WTC11 (cell line): ENCODE measurements at regions not wholly inside any gene's neighbourhood (a gene's known extent, or its start where the extent isn't known, plus 50 kb on each side); places are given as distances from the start of the nearest gene placed in this dataset.
"Not testable (repeated sequence)": the region's sequence is repeated elsewhere in the genome, so short reads cannot be mapped to it uniquely, and the experiment has no call there.

Source experiments
- ATAC-seq: fragments of 200-7000 bp; cut with Tn5 transposase; 2 replicates; pipeline ENCODE4 v1.10.0; 2021; ENCODE audit warnings: mild to moderate bottlenecking, moderate library complexity
- CTCF ChIA-PET: fragments of 300-600 bp; sonication (Branson Sonifier 250); formaldehyde crosslinking; loops from one replicate; lab custom pipeline; 2021; ENCODE audit warnings: antibody characterized with exemption; lab: Charles Lee
- POLR2A ChIA-PET: fragments of 350-600 bp; sonication (Branson Sonifier 250); formaldehyde crosslinking; loops from one replicate; lab custom pipeline; 2021; ENCODE audit warnings: antibody characterized with exemption; lab: Charles Lee
- DNase-seq: peaks from one replicate; pipeline ENCODE4 v3.0.0; 2021; ENCODE audit warnings: low spot score
- H3K27ac Mint-ChIP-seq: 2 replicates; pipeline ENCODE4 v1.8.0; 2021; ENCODE audit warnings: mixed read lengths
- H3K27me3 Mint-ChIP-seq: 2 replicates; pipeline ENCODE4 v1.8.0; 2021; ENCODE audit warnings: low read depth, mild to moderate bottlenecking, moderate library complexity, mixed read lengths
- H3K36me3 Mint-ChIP-seq: 2 replicates; pipeline ENCODE4 v1.8.0; 2021; ENCODE audit warnings: mixed read lengths
- H3K4me1 Mint-ChIP-seq: 2 replicates; pipeline ENCODE4 v1.8.0; 2022; ENCODE audit warnings: mixed read lengths
- H3K4me3 Mint-ChIP-seq: 2 replicates; pipeline ENCODE4 v1.8.0; 2021; ENCODE audit warnings: mild to moderate bottlenecking, moderate library complexity, mixed read lengths
- H3K9me3 Mint-ChIP-seq: 2 replicates; pipeline ENCODE4 v1.8.0; 2021; ENCODE audit warnings: mixed read lengths
- ATF3 ChIP-seq: sonication (generic); formaldehyde crosslinking; conservative IDR thresholded peaks from 2 replicates; pipeline ENCODE4 v1.8.1; 2022; ENCODE audit warnings: mild to moderate bottlenecking, missing genetic modification reagents
- CTCF ChIP-seq: fragments of 200-600 bp; IDR thresholded peaks from 2 replicates; pipeline ENCODE4 v1.8.0; 2022; ENCODE audit warnings: antibody characterized with exemption
- ERG ChIP-seq: fragments of 250-450 bp; sonication (Bioruptor Pico); IDR thresholded peaks from 2 replicates; pipeline ENCODE4 v1.8.0; 2021; ENCODE audit warnings: mild to moderate bottlenecking
- ESRRA ChIP-seq: sonication (generic); formaldehyde crosslinking; IDR thresholded peaks from 2 replicates; pipeline ENCODE4 v1.8.1; 2022; ENCODE audit warnings: mild to moderate bottlenecking, missing genetic modification reagents, borderline replicate concordance
- GRHL2 ChIP-seq: fragments of 250-450 bp; sonication (Bioruptor Pico); IDR thresholded peaks from 2 replicates; pipeline ENCODE4 v1.8.0; 2022; ENCODE audit warnings: mild to moderate bottlenecking, moderate library complexity; ENCODE audit not compliant: insufficient replicate concordance, severe bottlenecking
- GTF2I ChIP-seq: fragments of 250-450 bp; sonication (Bioruptor Pico); conservative IDR thresholded peaks from 2 replicates; pipeline ENCODE4 v1.4.0; 2021; ENCODE audit warnings: mild to moderate bottlenecking
- IRF1 ChIP-seq: sonication (generic); formaldehyde crosslinking; IDR thresholded peaks from 2 replicates; pipeline ENCODE4 v1.8.0; 2023; ENCODE audit warnings: missing genetic modification reagents
- JUN ChIP-seq: sonication (generic); formaldehyde crosslinking; IDR thresholded peaks from 2 replicates; pipeline ENCODE4 v1.8.0; 2023; ENCODE audit warnings: mild to moderate bottlenecking, missing genetic modification reagents
- MXD4 ChIP-seq: fragments of 250-450 bp; sonication (Bioruptor Pico); IDR thresholded peaks from 2 replicates; pipeline ENCODE4 v1.8.0; 2021; ENCODE audit warnings: mild to moderate bottlenecking, moderate library complexity, borderline replicate concordance
- NFE2L1 ChIP-seq: sonication (generic); formaldehyde crosslinking; IDR thresholded peaks from 2 replicates; pipeline ENCODE4 v1.8.1; 2023; ENCODE audit warnings: missing genetic modification reagents
- NR3C1 ChIP-seq: sonication (generic); formaldehyde crosslinking; conservative IDR thresholded peaks from 2 replicates; pipeline ENCODE4 v1.8.1; 2023; ENCODE audit warnings: low read depth, mild to moderate bottlenecking, missing genetic modification reagents
- SP1 ChIP-seq: sonication (generic); formaldehyde crosslinking; conservative IDR thresholded peaks from 2 replicates; pipeline ENCODE4 v1.8.1; 2022; ENCODE audit warnings: missing genetic modification reagents
- USF1 ChIP-seq: sonication (generic); formaldehyde crosslinking; IDR thresholded peaks from 2 replicates; pipeline ENCODE4 v1.8.0; 2022; ENCODE audit warnings: mild to moderate bottlenecking, missing genetic modification reagents
- USF2 ChIP-seq: sonication (generic); formaldehyde crosslinking; IDR thresholded peaks from 2 replicates; pipeline ENCODE4 v1.8.1; 2023; ENCODE audit warnings: mild to moderate bottlenecking, missing genetic modification reagents, moderate library complexity
- ZBTB43 ChIP-seq: sonication (generic); formaldehyde crosslinking; IDR thresholded peaks from 2 replicates; pipeline ENCODE4 v1.8.1; 2023; ENCODE audit warnings: mild to moderate bottlenecking, missing genetic modification reagents
- ZNF138 ChIP-seq: sonication (generic); formaldehyde crosslinking; conservative IDR thresholded peaks from 2 replicates; pipeline ENCODE4 v1.8.1; 2022; ENCODE audit warnings: mild to moderate bottlenecking, moderate library complexity, missing genetic modification reagents
- ZNF263 ChIP-seq: sonication (generic); formaldehyde crosslinking; IDR thresholded peaks from 2 replicates; pipeline ENCODE4 v1.8.1; 2022; ENCODE audit warnings: low read depth, mild to moderate bottlenecking, moderate library complexity, missing genetic modification reagents
- ZNF317 ChIP-seq: sonication (generic); formaldehyde crosslinking; IDR thresholded peaks from 2 replicates; pipeline ENCODE4 v1.8.1; 2023; ENCODE audit warnings: low read depth, mild to moderate bottlenecking, moderate library complexity, missing genetic modification reagents, borderline replicate concordance
- ZNF425 ChIP-seq: fragments of 250-450 bp; sonication (Bioruptor Pico); conservative IDR thresholded peaks from 2 replicates; pipeline ENCODE4 v1.9.0; 2021; ENCODE audit warnings: mild to moderate bottlenecking

- Mint-ChIP-seq H3K4me3 (no peak overlapping the region), H3K36me3 (peaks cover 18% of the 10 kb centered on the region), H3K4me1 (peaks cover 4% of the 10 kb centered on the region; the same call in 1 of the 2 replicates), H3K27me3 (peaks cover 16% of the 10 kb centered on the region), H3K9me3 (peaks cover 8% of the 10 kb centered on the region), H3K27ac (no peak overlapping the region)
- DNase-seq = peak; percentile 43
- ATAC-seq = peak; percentile 76
- POLR2A ChIA-PET = no interaction called here
- CTCF ChIA-PET = no interaction called here
- TF ChIP-seq ERG (CRISPR knock-in tag) (no peak), GTF2I (CRISPR knock-in tag) (no peak), ZNF317 (CRISPR knock-in tag) (no peak), MXD4 (CRISPR knock-in tag) (no peak), USF1 (CRISPR knock-in tag) (no peak), NFE2L1 (no peak), CTCF (no peak), JUN (CRISPR knock-in tag) (no peak), ZNF425 (no peak), SP1 (CRISPR knock-in tag) (no peak), ZNF138 (no peak), NR3C1 (CRISPR knock-in tag) (no peak), USF2 (CRISPR knock-in tag) (no peak), ESRRA (CRISPR knock-in tag) (no peak), GRHL2 (CRISPR knock-in tag) (no peak), IRF1 (CRISPR knock-in tag) (no peak), ZBTB43 (CRISPR knock-in tag) (no peak), ZNF263 (CRISPR knock-in tag) (no peak), ATF3 (no peak)
Measured at GRCh38 chr20:30816182-30816645, 441.2 kb upstream of the DEFB115 start.

- H3K4me3 Mint-ChIP-seq, POLR2A ChIA-PET, ATAC-seq, H3K27me3 Mint-ChIP-seq, H3K9me3 Mint-ChIP-seq, DNase-seq, H3K36me3 Mint-ChIP-seq, CTCF ChIA-PET, H3K27ac Mint-ChIP-seq, H3K4me1 Mint-ChIP-seq: not testable (repeated sequence)
Measured at GRCh38 chr20:30821615-30822014, 435.8 kb upstream of the DEFB115 start.

GRCh38 chr20:30824666-30825065 lies 432.8 kb upstream of the DEFB115 start:
- CTCF ChIA-PET, ATAC-seq, DNase-seq, H3K4me1 Mint-ChIP-seq, POLR2A ChIA-PET, H3K27ac Mint-ChIP-seq, H3K4me3 Mint-ChIP-seq, H3K27me3 Mint-ChIP-seq: not testable (repeated sequence)
- H3K9me3 Mint-ChIP-seq = peaks cover 25% of the 10 kb centered on the region
- H3K36me3 Mint-ChIP-seq = peaks cover 21% of the 10 kb centered on the region

GRCh38 chr20:30845923-30846322 lies 411.5 kb upstream of the DEFB115 start:
- DNase-seq, CTCF ChIA-PET, H3K27ac Mint-ChIP-seq, H3K4me3 Mint-ChIP-seq, POLR2A ChIA-PET, H3K27me3 Mint-ChIP-seq, ATAC-seq: not testable (repeated sequence)
- peaks cover 33% of the 10 kb centered on the region for H3K9me3 Mint-ChIP-seq
- H3K36me3 Mint-ChIP-seq = peaks cover 24% of the 10 kb centered on the region
- peaks cover 13% of the 10 kb centered on the region for H3K4me1 Mint-ChIP-seq
